Mammary epithelial cell (primary cell): ENCODE measurements at regions not wholly inside any gene's neighbourhood (a gene's known extent, or its start where the extent isn't known, plus 50 kb on each side); places are given as distances from the start of the nearest gene placed in this dataset.

Experiments
- EZH2 ChIP-seq: IDR thresholded peaks from 2 replicates; pipeline ENCODE4 v1.6.1; 2012; ENCODE audit warnings: low read length, inconsistent platforms, borderline replicate concordance
- TF ChIP-seq, protein P1 (sequence below), 2 donors: IDR thresholded peaks in 1 of 2; conservative IDR thresholded peaks in 1 of 2; 2 replicates each; pipeline ENCODE4 v1.5.1; 2011 to 2012; ENCODE audit warnings: inconsistent platforms in 2 of 2, low read length in 2 of 2, mild to moderate bottlenecking in 2 of 2, control low read depth in 1 of 2, low read depth in 1 of 2; ENCODE audit not compliant: insufficient read depth in 1 of 2; ENCODE audit errors: extremely low read depth in 1 of 2

DNA sequence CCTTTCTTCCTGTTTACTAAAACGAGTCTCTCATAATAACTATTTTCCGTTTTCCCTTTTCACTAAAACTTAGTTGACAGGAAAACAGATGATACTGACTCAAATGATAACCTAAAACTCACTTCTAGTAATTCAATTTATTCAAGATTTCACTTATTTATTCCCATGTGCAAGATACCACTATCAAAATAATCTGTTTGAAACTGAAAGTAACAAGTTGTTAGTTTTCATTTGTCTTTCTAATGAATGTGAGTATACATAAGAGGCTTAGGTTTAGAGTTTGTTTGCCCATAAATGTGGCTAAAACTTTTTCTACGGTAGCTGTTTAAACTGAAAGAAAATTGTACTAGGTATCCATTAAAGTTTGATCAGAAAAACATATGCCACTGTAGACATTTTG, 314.9 kb upstream of the STEAP1 start:
- TF ChIP-seq, protein P1, sequence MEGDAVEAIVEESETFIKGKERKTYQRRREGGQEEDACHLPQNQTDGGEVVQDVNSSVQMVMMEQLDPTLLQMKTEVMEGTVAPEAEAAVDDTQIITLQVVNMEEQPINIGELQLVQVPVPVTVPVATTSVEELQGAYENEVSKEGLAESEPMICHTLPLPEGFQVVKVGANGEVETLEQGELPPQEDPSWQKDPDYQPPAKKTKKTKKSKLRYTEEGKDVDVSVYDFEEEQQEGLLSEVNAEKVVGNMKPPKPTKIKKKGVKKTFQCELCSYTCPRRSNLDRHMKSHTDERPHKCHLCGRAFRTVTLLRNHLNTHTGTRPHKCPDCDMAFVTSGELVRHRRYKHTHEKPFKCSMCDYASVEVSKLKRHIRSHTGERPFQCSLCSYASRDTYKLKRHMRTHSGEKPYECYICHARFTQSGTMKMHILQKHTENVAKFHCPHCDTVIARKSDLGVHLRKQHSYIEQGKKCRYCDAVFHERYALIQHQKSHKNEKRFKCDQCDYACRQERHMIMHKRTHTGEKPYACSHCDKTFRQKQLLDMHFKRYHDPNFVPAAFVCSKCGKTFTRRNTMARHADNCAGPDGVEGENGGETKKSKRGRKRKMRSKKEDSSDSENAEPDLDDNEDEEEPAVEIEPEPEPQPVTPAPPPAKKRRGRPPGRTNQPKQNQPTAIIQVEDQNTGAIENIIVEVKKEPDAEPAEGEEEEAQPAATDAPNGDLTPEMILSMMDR (conservative IDR thresholded peaks at IDR 0.05 in 1 of 2, IDR thresholded peaks at IDR 0.05 in 1 of 2; ENCODE audit: extremely low read depth in 1 of 2, insufficient read depth in 1 of 2, low read depth in 1 of 2, low read length in 2 of 2) = no peak
- no peak for TF ChIP-seq EZH2
